K562 (cell line): ENCODE measurements at regions not wholly inside any gene's neighbourhood (a gene's known extent, or its start where the extent isn't known, plus 50 kb on each side); places are given as distances from the start of the nearest gene placed in this dataset.

ENCODE experiments used
- ESRRA ChIP-seq: fragments of 450-650 bp; IDR thresholded peaks from 2 replicates; pipeline ENCODE4 v1.6.1; 2014; ENCODE audit warnings: low read depth, mild to moderate bottlenecking, moderate library complexity, borderline replicate concordance
- FOXM1 ChIP-seq, 2 experiments: fragments of 450-650 bp in 1 of 2; sonication (generic) in 1 of 2; formaldehyde crosslinking in 1 of 2; IDR thresholded peaks; 2 replicates each; pipeline versions ENCODE4 v1.6.1 to v1.9.0; 2017 to 2022; ENCODE audit warnings: low read depth in 2 of 2, mild to moderate bottlenecking in 2 of 2, missing genetic modification reagents in 1 of 2, moderate library complexity in 1 of 2
- NELFE ChIP-seq: IDR thresholded peaks from 2 replicates; pipeline ENCODE4 v1.6.1; 2011; ENCODE audit warnings: mild to moderate bottlenecking; ENCODE audit not compliant: insufficient read depth, insufficient read length
- POLR2AphosphoS2 ChIP-seq: IDR thresholded peaks from 2 replicates; pipeline ENCODE4 v1.6.1; 2012; ENCODE audit warnings: low read length, improper control_type of control experiment
- SIN3A ChIP-seq, 2 experiments: fragments of 150-350 bp in 1 of 2; IDR thresholded peaks; 2 replicates each; pipeline ENCODE4 v1.6.1; 2011 to 2016; ENCODE audit warnings: borderline replicate concordance in 2 of 2, low read depth in 2 of 2, low read length in 2 of 2, mild to moderate bottlenecking in 2 of 2, moderate library complexity in 2 of 2; ENCODE audit not compliant: control insufficient read depth in 1 of 2
- ZZZ3 ChIP-seq: fragments of 450-650 bp; IDR thresholded peaks from 2 replicates; pipeline ENCODE4 v1.6.1; 2016; ENCODE audit warnings: antibody characterized with exemption, mild to moderate bottlenecking, moderate library complexity
- TF ChIP-seq, protein P1 (sequence below), 3 experiments: IDR thresholded peaks in 2 of 3; conservative IDR thresholded peaks in 1 of 3; 2 replicates each; pipeline ENCODE4 v1.5.1; 2011 to 2012; ENCODE audit warnings: low read length in 3 of 3, mild to moderate bottlenecking in 3 of 3, control low read depth in 2 of 3, improper control_type of control experiment in 1 of 3, inconsistent platforms in 1 of 3, low read depth in 1 of 3, mixed read lengths in 1 of 3, moderate library complexity in 1 of 3; ENCODE audit not compliant: insufficient read depth in 2 of 3
- TF ChIP-seq, protein P2 (sequence below): IDR thresholded peaks from 2 replicates; pipeline ENCODE4 v1.6.1; 2014; ENCODE audit warnings: antibody characterized with exemption
- TF ChIP-seq, protein P3 (sequence below): sonication (generic); formaldehyde crosslinking; IDR thresholded peaks from 2 replicates; pipeline ENCODE4 v1.8.1; 2023; ENCODE audit warnings: mild to moderate bottlenecking, missing genetic modification reagents
- TF ChIP-seq, protein P4 (sequence below): fragments of 450-650 bp; IDR thresholded peaks from 2 replicates; pipeline ENCODE4 v1.6.1; 2017; ENCODE audit warnings: mild to moderate bottlenecking, moderate library complexity
- TF ChIP-seq, protein P5 (sequence below): fragments of 450-650 bp; IDR thresholded peaks from 2 replicates; pipeline ENCODE4 v1.6.1; 2016

DNA sequence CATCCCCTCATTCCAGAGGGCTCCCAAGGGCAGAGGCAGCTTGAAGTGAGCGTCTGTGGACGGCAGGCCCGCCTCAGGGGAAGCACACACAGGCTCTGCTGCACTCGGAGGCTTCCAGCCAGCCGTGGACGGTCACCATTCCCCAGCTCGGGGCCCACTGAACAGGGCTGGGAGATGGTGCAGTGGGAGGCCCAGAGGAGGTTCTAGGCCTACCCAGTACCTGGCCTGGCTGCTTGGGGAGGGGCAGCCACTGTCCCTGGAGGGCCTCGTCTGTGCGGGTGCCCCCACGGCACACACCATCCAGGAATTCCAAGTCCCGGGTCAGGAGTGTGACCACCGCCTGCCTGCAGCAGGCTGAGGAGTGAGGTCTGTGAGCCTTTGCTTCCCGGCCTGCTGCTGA, 80.4 kb downstream of the SIK1 start:
- no peak for TF ChIP-seq NELFE
- TF ChIP-seq FOXM1 (IDR thresholded peaks at IDR 0.05; ENCODE audit: low read depth) = no peak
- no peak for TF ChIP-seq FOXM1 (CRISPR knock-in tag; IDR thresholded peaks at IDR 0.05; ENCODE audit: low read depth)
- no peak for TF ChIP-seq ZZZ3
- TF ChIP-seq, protein P1, sequence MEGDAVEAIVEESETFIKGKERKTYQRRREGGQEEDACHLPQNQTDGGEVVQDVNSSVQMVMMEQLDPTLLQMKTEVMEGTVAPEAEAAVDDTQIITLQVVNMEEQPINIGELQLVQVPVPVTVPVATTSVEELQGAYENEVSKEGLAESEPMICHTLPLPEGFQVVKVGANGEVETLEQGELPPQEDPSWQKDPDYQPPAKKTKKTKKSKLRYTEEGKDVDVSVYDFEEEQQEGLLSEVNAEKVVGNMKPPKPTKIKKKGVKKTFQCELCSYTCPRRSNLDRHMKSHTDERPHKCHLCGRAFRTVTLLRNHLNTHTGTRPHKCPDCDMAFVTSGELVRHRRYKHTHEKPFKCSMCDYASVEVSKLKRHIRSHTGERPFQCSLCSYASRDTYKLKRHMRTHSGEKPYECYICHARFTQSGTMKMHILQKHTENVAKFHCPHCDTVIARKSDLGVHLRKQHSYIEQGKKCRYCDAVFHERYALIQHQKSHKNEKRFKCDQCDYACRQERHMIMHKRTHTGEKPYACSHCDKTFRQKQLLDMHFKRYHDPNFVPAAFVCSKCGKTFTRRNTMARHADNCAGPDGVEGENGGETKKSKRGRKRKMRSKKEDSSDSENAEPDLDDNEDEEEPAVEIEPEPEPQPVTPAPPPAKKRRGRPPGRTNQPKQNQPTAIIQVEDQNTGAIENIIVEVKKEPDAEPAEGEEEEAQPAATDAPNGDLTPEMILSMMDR (IDR thresholded peaks at IDR 0.05 in 2 of 3, conservative IDR thresholded peaks at IDR 0.05 in 1 of 3; ENCODE audit: insufficient read depth in 2 of 3, low read depth in 1 of 3, low read length in 3 of 3) = no peak
- TF ChIP-seq SIN3A (IDR thresholded peaks at IDR 0.05; ENCODE audit: borderline replicate concordance in 2 of 2, control insufficient read depth in 1 of 2, low read depth in 2 of 2, low read length in 2 of 2) = no peak
- TF ChIP-seq, protein P2, sequence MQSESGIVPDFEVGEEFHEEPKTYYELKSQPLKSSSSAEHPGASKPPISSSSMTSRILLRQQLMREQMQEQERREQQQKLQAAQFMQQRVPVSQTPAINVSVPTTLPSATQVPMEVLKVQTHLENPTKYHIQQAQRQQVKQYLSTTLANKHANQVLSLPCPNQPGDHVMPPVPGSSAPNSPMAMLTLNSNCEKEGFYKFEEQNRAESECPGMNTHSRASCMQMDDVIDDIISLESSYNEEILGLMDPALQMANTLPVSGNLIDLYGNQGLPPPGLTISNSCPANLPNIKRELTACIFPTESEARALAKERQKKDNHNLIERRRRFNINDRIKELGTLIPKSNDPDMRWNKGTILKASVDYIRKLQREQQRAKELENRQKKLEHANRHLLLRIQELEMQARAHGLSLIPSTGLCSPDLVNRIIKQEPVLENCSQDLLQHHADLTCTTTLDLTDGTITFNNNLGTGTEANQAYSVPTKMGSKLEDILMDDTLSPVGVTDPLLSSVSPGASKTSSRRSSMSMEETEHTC = no peak
- TF ChIP-seq POLR2AphosphoS2 = no peak
- TF ChIP-seq, protein P3, sequence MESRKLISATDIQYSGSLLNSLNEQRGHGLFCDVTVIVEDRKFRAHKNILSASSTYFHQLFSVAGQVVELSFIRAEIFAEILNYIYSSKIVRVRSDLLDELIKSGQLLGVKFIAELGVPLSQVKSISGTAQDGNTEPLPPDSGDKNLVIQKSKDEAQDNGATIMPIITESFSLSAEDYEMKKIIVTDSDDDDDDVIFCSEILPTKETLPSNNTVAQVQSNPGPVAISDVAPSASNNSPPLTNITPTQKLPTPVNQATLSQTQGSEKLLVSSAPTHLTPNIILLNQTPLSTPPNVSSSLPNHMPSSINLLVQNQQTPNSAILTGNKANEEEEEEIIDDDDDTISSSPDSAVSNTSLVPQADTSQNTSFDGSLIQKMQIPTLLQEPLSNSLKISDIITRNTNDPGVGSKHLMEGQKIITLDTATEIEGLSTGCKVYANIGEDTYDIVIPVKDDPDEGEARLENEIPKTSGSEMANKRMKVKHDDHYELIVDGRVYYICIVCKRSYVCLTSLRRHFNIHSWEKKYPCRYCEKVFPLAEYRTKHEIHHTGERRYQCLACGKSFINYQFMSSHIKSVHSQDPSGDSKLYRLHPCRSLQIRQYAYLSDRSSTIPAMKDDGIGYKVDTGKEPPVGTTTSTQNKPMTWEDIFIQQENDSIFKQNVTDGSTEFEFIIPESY = no peak
- no peak for TF ChIP-seq ESRRA
- TF ChIP-seq, protein P4, sequence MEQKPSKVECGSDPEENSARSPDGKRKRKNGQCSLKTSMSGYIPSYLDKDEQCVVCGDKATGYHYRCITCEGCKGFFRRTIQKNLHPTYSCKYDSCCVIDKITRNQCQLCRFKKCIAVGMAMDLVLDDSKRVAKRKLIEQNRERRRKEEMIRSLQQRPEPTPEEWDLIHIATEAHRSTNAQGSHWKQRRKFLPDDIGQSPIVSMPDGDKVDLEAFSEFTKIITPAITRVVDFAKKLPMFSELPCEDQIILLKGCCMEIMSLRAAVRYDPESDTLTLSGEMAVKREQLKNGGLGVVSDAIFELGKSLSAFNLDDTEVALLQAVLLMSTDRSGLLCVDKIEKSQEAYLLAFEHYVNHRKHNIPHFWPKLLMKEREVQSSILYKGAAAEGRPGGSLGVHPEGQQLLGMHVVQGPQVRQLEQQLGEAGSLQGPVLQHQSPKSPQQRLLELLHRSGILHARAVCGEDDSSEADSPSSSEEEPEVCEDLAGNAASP = no peak
- TF ChIP-seq, protein P5, sequence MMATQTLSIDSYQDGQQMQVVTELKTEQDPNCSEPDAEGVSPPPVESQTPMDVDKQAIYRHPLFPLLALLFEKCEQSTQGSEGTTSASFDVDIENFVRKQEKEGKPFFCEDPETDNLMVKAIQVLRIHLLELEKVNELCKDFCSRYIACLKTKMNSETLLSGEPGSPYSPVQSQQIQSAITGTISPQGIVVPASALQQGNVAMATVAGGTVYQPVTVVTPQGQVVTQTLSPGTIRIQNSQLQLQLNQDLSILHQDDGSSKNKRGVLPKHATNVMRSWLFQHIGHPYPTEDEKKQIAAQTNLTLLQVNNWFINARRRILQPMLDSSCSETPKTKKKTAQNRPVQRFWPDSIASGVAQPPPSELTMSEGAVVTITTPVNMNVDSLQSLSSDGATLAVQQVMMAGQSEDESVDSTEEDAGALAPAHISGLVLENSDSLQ = no peak
